ENCODE measurements at regions not wholly inside any gene's neighbourhood (a gene's known extent, or its start where the extent isn't known, plus 50 kb on each side); places are given as distances from the start of the nearest gene placed in this dataset.

- Histone ChIP-seq H3K4me1 (ENCODE audit: control insufficient read depth, low read length) (no peaks in the 10 kb centered on the region), H3K36me3 (ENCODE audit: control insufficient read depth, low read length) (no peaks in the 10 kb centered on the region), H3K79me2 (ENCODE audit: control insufficient read depth, low read length) (no peaks in the 10 kb centered on the region), H3K27ac (ENCODE audit: low read depth, low read length) (no peak overlapping the region), H3K4me3 (ENCODE audit: low read length) (no peak overlapping the region), H3K9me3 (ENCODE audit: control insufficient read depth, insufficient read depth, low read length) (no peaks in the 10 kb centered on the region), H4K20me1 (ENCODE audit: control insufficient read depth, insufficient read depth, low read depth, low read length) (no peaks in the 10 kb centered on the region), H3K4me2 (ENCODE audit: low read length) (no peak overlapping the region), H3K9me2 (replicated peaks; ENCODE audit: control insufficient read depth, low read length) (no peaks in the 10 kb centered on the region), H3K27me3 (ENCODE audit: control insufficient read depth, low read length) (no peaks in the 10 kb centered on the region), H3F3A (ENCODE audit: control insufficient read depth, insufficient read depth) (no peaks in the 10 kb centered on the region)
- TF ChIP-seq EZH2phosphoT487 (IDR thresholded peaks at IDR 0.05; ENCODE audit: borderline replicate concordance, low read length) (no peak), CTCF (IDR thresholded peaks at IDR 0.05; ENCODE audit: low read depth, low read length, poor library complexity, severe bottlenecking) (no peak)
Measured at GRCh38 chr2:79437433-79438267, 75.2 kb upstream of the CTNNA2 start.

- Histone ChIP-seq H3K27me3 (ENCODE audit: control insufficient read depth, low read length) (no peaks in the 10 kb centered on the region), H4K20me1 (ENCODE audit: control insufficient read depth, insufficient read depth, low read depth, low read length) (no peaks in the 10 kb centered on the region), H3F3A (ENCODE audit: control insufficient read depth, insufficient read depth) (no peaks in the 10 kb centered on the region), H3K4me3 (ENCODE audit: low read length) (no peak overlapping the region), H3K4me2 (ENCODE audit: low read length) (no peak overlapping the region), H3K27ac (ENCODE audit: low read depth, low read length) (no peak overlapping the region), H3K79me2 (ENCODE audit: control insufficient read depth, low read length) (no peaks in the 10 kb centered on the region), H3K9me3 (ENCODE audit: control insufficient read depth, insufficient read depth, low read length) (no peaks in the 10 kb centered on the region), H3K9me2 (replicated peaks; ENCODE audit: control insufficient read depth, low read length) (no peaks in the 10 kb centered on the region), H3K4me1 (ENCODE audit: control insufficient read depth, low read length) (no peaks in the 10 kb centered on the region), H3K36me3 (ENCODE audit: control insufficient read depth, low read length) (no peaks in the 10 kb centered on the region)
- no peak for TF ChIP-seq EZH2phosphoT487 (IDR thresholded peaks at IDR 0.05; ENCODE audit: borderline replicate concordance, low read length)
- no peak for TF ChIP-seq CTCF (IDR thresholded peaks at IDR 0.05; ENCODE audit: low read depth, low read length, poor library complexity, severe bottlenecking)
Measured at GRCh38 chr2:79434362-79434761, 78.5 kb upstream of the CTNNA2 start.

- Histone ChIP-seq H3K9me3 (ENCODE audit: control insufficient read depth, insufficient read depth, low read length) (no peaks in the 10 kb centered on the region), H3K36me3 (ENCODE audit: control insufficient read depth, low read length) (no peaks in the 10 kb centered on the region), H3K79me2 (ENCODE audit: control insufficient read depth, low read length) (no peaks in the 10 kb centered on the region), H3K9me2 (replicated peaks; ENCODE audit: control insufficient read depth, low read length) (no peaks in the 10 kb centered on the region), H3K27me3 (ENCODE audit: control insufficient read depth, low read length) (no peaks in the 10 kb centered on the region), H3K4me1 (ENCODE audit: control insufficient read depth, low read length) (no peaks in the 10 kb centered on the region), H3K4me2 (ENCODE audit: low read length) (no peak overlapping the region), H3F3A (ENCODE audit: control insufficient read depth, insufficient read depth) (no peaks in the 10 kb centered on the region), H4K20me1 (ENCODE audit: control insufficient read depth, insufficient read depth, low read depth, low read length) (no peaks in the 10 kb centered on the region), H3K27ac (ENCODE audit: low read depth, low read length) (no peak overlapping the region), H3K4me3 (ENCODE audit: low read length) (no peak overlapping the region)
- TF ChIP-seq EZH2phosphoT487 (IDR thresholded peaks at IDR 0.05; ENCODE audit: borderline replicate concordance, low read length), result no peak
- TF ChIP-seq CTCF (IDR thresholded peaks at IDR 0.05; ENCODE audit: low read depth, low read length, poor library complexity, severe bottlenecking), result no peak
Measured at GRCh38 chr2:79432731-79433146, 80.1 kb upstream of the CTNNA2 start.
